ENCODE measurements at regions not wholly inside any gene's neighbourhood (a gene's known extent, or its start where the extent isn't known, plus 50 kb on each side); places are given as distances from the start of the nearest gene placed in this dataset.

- Histone ChIP-seq H3K27ac (ENCODE audit: low read depth in 1 of 2, low read length in 1 of 2) (no peak overlapping the region), H3K9me3 (ENCODE audit: control insufficient read depth in 2 of 2, insufficient read depth in 1 of 2, low read length in 1 of 2) (no peaks in the 10 kb centered on the region), H3K27me3 (ENCODE audit: control insufficient read depth in 2 of 2, insufficient read depth in 1 of 2, low read length in 1 of 2) (no peaks in the 10 kb centered on the region), H3K4me3 (ENCODE audit: low read length in 2 of 2) (no peak overlapping the region), H3K36me3 (ENCODE audit: control insufficient read depth in 2 of 2, insufficient read depth in 2 of 2, low read length in 1 of 2) (no peaks in the 10 kb centered on the region), H3K4me1 (ENCODE audit: control insufficient read depth in 2 of 2, insufficient read depth in 2 of 2, low read length in 2 of 2) (no peaks in the 10 kb centered on the region)
- WGBS: 75% methylated on average over 15 of the region's 15 CpGs
- DNase-seq (ENCODE audit: low read depth in 6 of 9, low spot score in 9 of 9): no peak
Measured at GRCh38 chr18:78293940-78294541, 685.6 kb upstream of the SALL3 start.

- H3K36me3 ChIP-seq (ENCODE audit: control insufficient read depth in 2 of 2, insufficient read depth in 2 of 2, low read length in 1 of 2): no peaks in the 10 kb centered on the region
- no peaks in the 10 kb centered on the region for H3K9me3 ChIP-seq (ENCODE audit: control insufficient read depth in 2 of 2, insufficient read depth in 1 of 2, low read length in 1 of 2)
- WGBS: 93% methylated on average over 8 of the region's 8 CpGs
- no peak overlapping the region for H3K27ac ChIP-seq (ENCODE audit: low read depth in 1 of 2, low read length in 1 of 2)
- H3K4me1 ChIP-seq (ENCODE audit: control insufficient read depth in 2 of 2, insufficient read depth in 2 of 2, low read length in 2 of 2): no peaks in the 10 kb centered on the region
- no peaks in the 10 kb centered on the region for H3K27me3 ChIP-seq (ENCODE audit: control insufficient read depth in 2 of 2, insufficient read depth in 1 of 2, low read length in 1 of 2)
- no peak overlapping the region for H3K4me3 ChIP-seq (ENCODE audit: low read length in 2 of 2)
- DNase-seq (ENCODE audit: low read depth in 6 of 9, low spot score in 9 of 9): no peak
Measured at GRCh38 chr18:78295262-78295661, 684.4 kb upstream of the SALL3 start.

DNA sequence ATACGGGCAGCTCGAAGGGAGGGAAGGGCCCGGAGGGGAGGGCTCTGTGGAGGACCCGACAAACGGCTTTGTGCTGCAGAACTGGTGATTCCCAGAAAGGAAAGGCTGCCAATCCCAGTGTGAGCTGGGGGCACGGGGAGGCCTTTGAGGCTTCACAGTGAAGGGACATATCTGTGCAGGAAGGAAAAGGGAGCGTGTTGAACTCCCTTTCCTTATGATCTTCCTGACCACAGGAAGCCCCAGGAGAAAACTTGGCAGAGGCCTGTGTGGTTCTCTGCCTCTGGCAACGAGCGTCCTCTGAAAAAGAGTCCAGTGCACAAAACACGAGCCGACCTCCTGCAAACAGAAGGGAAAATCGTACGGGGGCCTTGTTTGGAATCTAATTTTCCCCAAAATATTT is 683.5 kb upstream of the SALL3 start:
- Histone ChIP-seq H3K36me3 (ENCODE audit: control insufficient read depth in 2 of 2, insufficient read depth in 2 of 2, low read length in 1 of 2) (no peaks in the 10 kb centered on the region), H3K27me3 (ENCODE audit: control insufficient read depth in 2 of 2, insufficient read depth in 1 of 2, low read length in 1 of 2) (no peaks in the 10 kb centered on the region), H3K4me1 (ENCODE audit: control insufficient read depth in 2 of 2, insufficient read depth in 2 of 2, low read length in 2 of 2) (no peaks in the 10 kb centered on the region), H3K9me3 (ENCODE audit: control insufficient read depth in 2 of 2, insufficient read depth in 1 of 2, low read length in 1 of 2) (no peaks in the 10 kb centered on the region), H3K27ac (ENCODE audit: low read depth in 1 of 2, low read length in 1 of 2) (no peak overlapping the region), H3K4me3 (ENCODE audit: low read length in 2 of 2) (no peak overlapping the region)
- WGBS: 78% methylated on average over 13 of the region's 13 CpGs
- no peak for DNase-seq (ENCODE audit: low read depth in 6 of 9, low spot score in 9 of 9)

DNA sequence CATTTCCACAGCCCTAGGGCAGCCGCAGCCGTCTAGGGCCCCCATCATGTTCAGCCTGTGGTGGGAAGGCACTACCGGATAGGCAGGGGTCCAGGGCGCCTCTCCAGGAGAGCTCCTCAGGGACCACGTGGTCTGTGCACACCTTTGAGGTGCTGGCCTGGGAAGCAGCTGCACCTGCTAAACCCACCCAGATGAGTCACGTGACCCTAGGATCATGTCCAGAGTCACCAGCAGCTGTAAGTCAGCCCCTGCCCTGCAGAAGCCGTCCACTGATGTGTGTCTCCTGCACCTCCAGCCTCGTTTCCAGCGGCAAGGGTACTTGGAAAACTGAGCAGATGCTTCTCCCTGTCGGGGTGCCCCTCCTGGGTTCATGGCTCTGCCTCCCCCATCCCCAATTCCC is 682.6 kb upstream of the SALL3 start:
- no peaks in the 10 kb centered on the region for H3K27me3 ChIP-seq (ENCODE audit: control insufficient read depth in 2 of 2, insufficient read depth in 1 of 2, low read length in 1 of 2)
- no peak overlapping the region for H3K27ac ChIP-seq (ENCODE audit: low read depth in 1 of 2, low read length in 1 of 2)
- H3K4me1 ChIP-seq (ENCODE audit: control insufficient read depth in 2 of 2, insufficient read depth in 2 of 2, low read length in 2 of 2): no peaks in the 10 kb centered on the region
- no peak for DNase-seq (ENCODE audit: low read depth in 6 of 9, low spot score in 9 of 9)
- H3K4me3 ChIP-seq (ENCODE audit: low read length in 2 of 2): no peak overlapping the region
- no peaks in the 10 kb centered on the region for H3K36me3 ChIP-seq (ENCODE audit: control insufficient read depth in 2 of 2, insufficient read depth in 2 of 2, low read length in 1 of 2)
- WGBS: 88% methylated on average over 10 of the region's 10 CpGs
- H3K9me3 ChIP-seq (ENCODE audit: control insufficient read depth in 2 of 2, insufficient read depth in 1 of 2, low read length in 1 of 2): no peaks in the 10 kb centered on the region

- H3K4me1 ChIP-seq (ENCODE audit: control insufficient read depth in 2 of 2, insufficient read depth in 2 of 2, low read length in 2 of 2): no peaks in the 10 kb centered on the region
- H3K27ac ChIP-seq (ENCODE audit: low read depth in 1 of 2, low read length in 1 of 2): no peak overlapping the region
- WGBS: 77% methylated on average over 15 of the region's 15 CpGs
- H3K36me3 ChIP-seq (ENCODE audit: control insufficient read depth in 2 of 2, insufficient read depth in 2 of 2, low read length in 1 of 2): no peaks in the 10 kb centered on the region
- no peaks in the 10 kb centered on the region for H3K27me3 ChIP-seq (ENCODE audit: control insufficient read depth in 2 of 2, insufficient read depth in 1 of 2, low read length in 1 of 2)
- DNase-seq (ENCODE audit: low read depth in 6 of 9, low spot score in 9 of 9): no peak
- no peak overlapping the region for H3K4me3 ChIP-seq (ENCODE audit: low read length in 2 of 2)
- H3K9me3 ChIP-seq (ENCODE audit: control insufficient read depth in 2 of 2, insufficient read depth in 1 of 2, low read length in 1 of 2): no peaks in the 10 kb centered on the region
Measured at GRCh38 chr18:78303519-78304191, 676.0 kb upstream of the SALL3 start.

DNA sequence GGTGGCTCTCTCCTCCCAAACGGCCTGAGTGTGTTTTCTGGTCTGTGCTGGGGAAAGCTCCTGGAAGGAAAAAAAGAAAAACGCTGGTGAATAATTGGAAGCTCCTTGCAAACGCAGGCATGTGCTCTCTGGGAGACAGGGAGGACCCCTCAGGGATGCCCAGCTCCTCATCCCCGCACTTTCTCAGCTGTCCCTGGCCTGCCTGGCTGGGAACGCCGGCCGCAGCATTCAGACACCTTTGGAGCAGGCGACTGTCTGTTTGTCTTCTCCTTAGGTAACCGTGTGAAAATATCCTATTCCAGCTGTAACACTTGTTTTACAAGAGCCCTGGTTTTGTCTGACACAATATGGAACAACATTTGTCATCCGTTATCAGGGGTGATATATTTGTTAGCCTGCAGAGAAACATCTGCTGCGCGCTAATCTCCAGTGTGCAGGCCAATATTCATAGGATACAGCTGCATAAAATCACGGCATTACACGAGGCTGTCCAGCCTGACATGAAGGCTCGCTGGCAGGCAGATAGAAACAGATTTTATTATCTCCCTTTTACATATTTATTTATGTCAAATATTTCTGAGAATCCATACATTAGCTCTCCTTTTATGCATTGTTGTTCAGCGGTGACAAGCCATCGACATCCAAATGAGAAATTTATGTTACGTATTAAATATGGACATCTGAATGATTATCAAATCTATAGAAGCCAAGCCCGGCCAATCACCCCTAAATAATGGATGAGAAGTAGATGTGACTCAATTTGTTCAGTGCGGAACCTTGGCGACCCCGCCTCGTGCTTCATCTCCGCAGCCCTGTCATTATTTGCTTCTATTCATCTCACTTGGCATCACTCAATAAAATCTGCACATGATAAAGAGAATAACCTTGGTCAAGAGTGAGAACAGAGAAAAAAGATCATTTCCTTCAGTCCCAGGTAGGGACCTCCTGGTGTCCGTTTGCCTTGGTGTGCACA is 675.1 kb upstream of the SALL3 start:
- no peak for DNase-seq (ENCODE audit: low read depth in 6 of 9, low spot score in 9 of 9)
- Histone ChIP-seq H3K27me3 (ENCODE audit: control insufficient read depth in 2 of 2, insufficient read depth in 1 of 2, low read length in 1 of 2) (no peaks in the 10 kb centered on the region), H3K9me3 (ENCODE audit: control insufficient read depth in 2 of 2, insufficient read depth in 1 of 2, low read length in 1 of 2) (no peaks in the 10 kb centered on the region), H3K4me1 (ENCODE audit: control insufficient read depth in 2 of 2, insufficient read depth in 2 of 2, low read length in 2 of 2) (no peaks in the 10 kb centered on the region), H3K36me3 (ENCODE audit: control insufficient read depth in 2 of 2, insufficient read depth in 2 of 2, low read length in 1 of 2) (no peaks in the 10 kb centered on the region), H3K4me3 (ENCODE audit: low read length in 2 of 2) (no peak overlapping the region), H3K27ac (ENCODE audit: low read depth in 1 of 2, low read length in 1 of 2) (no peak overlapping the region)
- WGBS: 90% methylated on average over 25 of the region's 25 CpGs

DNA sequence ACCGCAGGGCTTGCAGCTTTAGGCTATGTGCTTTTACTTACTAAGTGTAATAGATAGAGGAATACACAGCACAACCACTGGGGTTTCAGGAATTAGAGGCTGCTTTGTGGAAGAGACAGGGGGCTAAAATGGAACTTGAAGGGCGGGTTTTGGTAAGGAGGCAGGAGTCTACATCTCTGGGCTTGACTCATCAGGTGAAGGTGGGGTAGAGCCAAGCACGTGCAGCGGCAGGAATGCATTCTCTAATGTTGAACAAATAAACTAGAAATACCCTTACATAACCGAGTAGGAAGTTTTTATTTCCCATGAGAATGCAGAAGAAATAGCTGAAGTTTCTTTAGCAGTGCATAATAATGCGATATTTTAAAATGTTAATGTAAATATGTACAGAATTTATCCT is 673.8 kb upstream of the SALL3 start:
- Histone ChIP-seq H3K9me3 (ENCODE audit: control insufficient read depth in 2 of 2, insufficient read depth in 1 of 2, low read length in 1 of 2) (no peaks in the 10 kb centered on the region), H3K27ac (ENCODE audit: low read depth in 1 of 2, low read length in 1 of 2) (no peak overlapping the region), H3K4me1 (ENCODE audit: control insufficient read depth in 2 of 2, insufficient read depth in 2 of 2, low read length in 2 of 2) (no peaks in the 10 kb centered on the region), H3K4me3 (ENCODE audit: low read length in 2 of 2) (no peak overlapping the region), H3K36me3 (ENCODE audit: control insufficient read depth in 2 of 2, insufficient read depth in 2 of 2, low read length in 1 of 2) (no peaks in the 10 kb centered on the region), H3K27me3 (ENCODE audit: control insufficient read depth in 2 of 2, insufficient read depth in 1 of 2, low read length in 1 of 2) (no peaks in the 10 kb centered on the region)
- no peak for DNase-seq (ENCODE audit: low read depth in 6 of 9, low spot score in 9 of 9)
- WGBS: 85% methylated on average over 6 of the region's 6 CpGs

DNA sequence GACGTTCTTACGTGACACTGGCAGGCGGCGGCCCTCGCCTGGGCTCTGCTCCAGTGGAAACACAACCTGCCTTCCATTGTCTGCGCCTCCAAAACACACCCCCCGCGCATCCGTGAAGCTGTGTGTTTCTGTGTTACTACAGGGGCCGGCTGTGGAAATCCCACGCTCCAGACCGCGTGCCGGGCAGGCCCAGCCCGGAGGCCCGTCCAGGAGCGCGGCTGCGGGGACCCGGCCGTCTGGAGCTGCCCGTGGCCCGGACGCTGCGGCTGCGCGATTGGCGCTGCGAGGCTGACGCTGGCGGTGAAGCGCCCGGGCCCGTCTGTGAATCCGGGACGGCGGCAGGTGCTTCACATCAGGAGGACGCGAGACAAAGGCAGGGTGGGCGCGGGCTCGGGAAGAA is 670.3 kb upstream of the SALL3 start:
- H3K27me3 ChIP-seq (ENCODE audit: control insufficient read depth in 2 of 2, insufficient read depth in 1 of 2, low read length in 1 of 2): no peaks in the 10 kb centered on the region
- H3K36me3 ChIP-seq (ENCODE audit: control insufficient read depth in 2 of 2, insufficient read depth in 2 of 2, low read length in 1 of 2): no peaks in the 10 kb centered on the region
- H3K27ac ChIP-seq (ENCODE audit: low read depth in 1 of 2, low read length in 1 of 2): no peak overlapping the region
- no peaks in the 10 kb centered on the region for H3K9me3 ChIP-seq (ENCODE audit: control insufficient read depth in 2 of 2, insufficient read depth in 1 of 2, low read length in 1 of 2)
- WGBS: 89% methylated on average over 42 of the region's 42 CpGs
- no peak for DNase-seq (ENCODE audit: low read depth in 6 of 9, low spot score in 9 of 9)
- H3K4me3 ChIP-seq (ENCODE audit: low read length in 2 of 2): no peak overlapping the region
- H3K4me1 ChIP-seq (ENCODE audit: control insufficient read depth in 2 of 2, insufficient read depth in 2 of 2, low read length in 2 of 2): no peaks in the 10 kb centered on the region

DNA sequence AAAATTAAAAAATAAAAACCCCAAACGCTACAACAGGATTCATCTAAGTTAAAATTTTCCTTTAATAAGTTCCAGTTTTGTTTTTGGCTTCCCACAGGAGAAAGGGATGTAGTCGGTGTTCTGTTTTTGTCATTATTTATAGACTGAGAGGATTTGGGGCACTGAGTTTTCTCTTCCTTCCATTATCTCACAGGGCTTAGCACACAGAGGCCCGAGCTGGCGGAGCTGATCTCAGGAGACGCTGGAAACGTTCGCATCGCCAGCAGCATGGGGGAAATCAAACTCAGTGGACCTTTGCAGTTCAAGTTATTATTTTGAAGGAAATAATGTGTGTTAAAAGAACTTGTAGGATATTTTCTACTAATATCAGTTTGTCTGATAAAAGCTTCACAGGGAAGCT is 669.7 kb upstream of the SALL3 start:
- no peaks in the 10 kb centered on the region for H3K4me1 ChIP-seq (ENCODE audit: control insufficient read depth in 2 of 2, insufficient read depth in 2 of 2, low read length in 2 of 2)
- 90% methylated on average over 8 of the region's 8 CpGs for WGBS

More for the DNA sequence above, 669.7 kb upstream of the SALL3 start:
- Histone ChIP-seq H3K4me3 (ENCODE audit: low read length in 2 of 2) (no peak overlapping the region), H3K9me3 (ENCODE audit: control insufficient read depth in 2 of 2, insufficient read depth in 1 of 2, low read length in 1 of 2) (no peaks in the 10 kb centered on the region), H3K27ac (ENCODE audit: low read depth in 1 of 2, low read length in 1 of 2) (no peak overlapping the region), H3K36me3 (ENCODE audit: control insufficient read depth in 2 of 2, insufficient read depth in 2 of 2, low read length in 1 of 2) (no peaks in the 10 kb centered on the region), H3K27me3 (ENCODE audit: control insufficient read depth in 2 of 2, insufficient read depth in 1 of 2, low read length in 1 of 2) (no peaks in the 10 kb centered on the region)
- DNase-seq (ENCODE audit: low read depth in 6 of 9, low spot score in 9 of 9): no peak

All from thymus (tissue), 11 donors.